ENCODE measurements at regions not wholly inside any gene's neighbourhood (a gene's known extent, or its start where the extent isn't known, plus 50 kb on each side); places are given as distances from the start of the nearest gene placed in this dataset.
A peak's percentile ranks its signal among the peaks of the same experiment; 100 is the strongest.

GRCh38 chr13:80571346-80572307, 230.7 kb upstream of the SPRY2 start:
- no peak for DNase-seq

- DNase-seq = peak; percentile 19
These were observed 222.5 kb upstream of the SPRY2 start for GRCh38 chr13:80563439-80563838.

- DNase-seq = peak; percentile 23
These were observed 221.7 kb upstream of the SPRY2 start for GRCh38 chr13:80562433-80563156.

- DNase-seq = peak; percentile 44
These were observed 219.7 kb upstream of the SPRY2 start for GRCh38 chr13:80560609-80561008.

- DNase-seq = no peak
These were observed 219.0 kb upstream of the SPRY2 start for GRCh38 chr13:80559944-80560343.

DNA sequence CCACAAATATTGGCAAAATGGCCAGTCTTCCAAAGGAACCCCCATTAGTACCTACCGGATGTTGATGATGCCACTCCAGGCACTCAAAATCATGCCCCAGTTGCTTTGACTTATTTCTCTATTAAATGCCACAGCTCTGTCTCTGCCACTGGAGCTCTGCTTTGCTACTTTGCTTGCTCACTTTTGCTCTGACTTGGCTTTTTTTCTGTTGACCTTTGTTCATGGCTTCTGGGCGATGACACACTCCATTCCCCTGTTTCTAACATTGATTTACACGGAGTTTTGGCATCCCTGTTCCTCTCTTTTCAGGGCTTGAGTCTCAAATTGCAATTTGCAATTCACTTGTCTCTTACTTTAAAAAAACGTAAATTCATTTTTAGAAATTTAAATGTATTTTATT, 217.1 kb upstream of the SPRY2 start:
- DNase-seq = no peak

DNA sequence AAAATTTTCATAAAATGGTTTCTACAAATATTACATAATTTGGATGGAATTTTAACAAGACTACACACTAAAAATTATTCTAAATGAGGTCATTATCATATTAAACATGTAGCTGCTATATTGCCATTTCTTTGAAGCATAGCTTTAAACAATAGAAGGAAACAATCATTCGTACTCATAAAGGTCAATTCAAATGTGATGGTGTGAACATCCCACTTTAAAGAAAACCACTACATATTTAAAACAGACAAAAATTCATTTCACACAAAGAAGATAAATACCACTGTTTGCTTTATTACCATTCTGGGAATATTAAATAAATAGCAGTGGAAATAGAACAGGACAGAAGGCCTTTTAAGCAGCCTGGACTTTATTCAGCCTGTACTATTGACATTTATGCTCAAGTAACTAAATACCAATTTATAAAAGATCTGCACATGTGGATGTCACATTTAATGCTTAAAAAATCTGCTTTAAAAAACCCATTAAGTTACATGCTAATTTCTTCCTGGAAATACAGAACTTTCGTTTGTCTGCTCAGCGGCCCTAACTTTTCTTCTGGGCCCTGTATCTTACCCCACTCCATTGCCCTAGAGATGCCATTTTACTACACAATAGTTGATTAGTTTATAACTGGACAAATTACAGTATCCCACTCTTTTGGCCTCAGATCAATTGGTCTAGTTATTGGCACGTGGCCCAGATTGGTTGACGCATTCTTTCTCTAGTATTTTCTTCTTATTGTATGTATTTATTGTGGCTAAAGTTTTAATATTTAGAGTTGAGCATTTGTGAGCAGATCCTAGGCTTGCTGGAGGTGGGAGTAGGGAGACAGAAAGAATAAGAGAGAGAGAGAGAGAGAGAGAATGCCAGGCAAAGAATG, 215.1 kb upstream of the SPRY2 start:
- no peak for DNase-seq

- no peak for DNase-seq
These were observed 212.0 kb upstream of the SPRY2 start for GRCh38 chr13:80552851-80553440.

DNA sequence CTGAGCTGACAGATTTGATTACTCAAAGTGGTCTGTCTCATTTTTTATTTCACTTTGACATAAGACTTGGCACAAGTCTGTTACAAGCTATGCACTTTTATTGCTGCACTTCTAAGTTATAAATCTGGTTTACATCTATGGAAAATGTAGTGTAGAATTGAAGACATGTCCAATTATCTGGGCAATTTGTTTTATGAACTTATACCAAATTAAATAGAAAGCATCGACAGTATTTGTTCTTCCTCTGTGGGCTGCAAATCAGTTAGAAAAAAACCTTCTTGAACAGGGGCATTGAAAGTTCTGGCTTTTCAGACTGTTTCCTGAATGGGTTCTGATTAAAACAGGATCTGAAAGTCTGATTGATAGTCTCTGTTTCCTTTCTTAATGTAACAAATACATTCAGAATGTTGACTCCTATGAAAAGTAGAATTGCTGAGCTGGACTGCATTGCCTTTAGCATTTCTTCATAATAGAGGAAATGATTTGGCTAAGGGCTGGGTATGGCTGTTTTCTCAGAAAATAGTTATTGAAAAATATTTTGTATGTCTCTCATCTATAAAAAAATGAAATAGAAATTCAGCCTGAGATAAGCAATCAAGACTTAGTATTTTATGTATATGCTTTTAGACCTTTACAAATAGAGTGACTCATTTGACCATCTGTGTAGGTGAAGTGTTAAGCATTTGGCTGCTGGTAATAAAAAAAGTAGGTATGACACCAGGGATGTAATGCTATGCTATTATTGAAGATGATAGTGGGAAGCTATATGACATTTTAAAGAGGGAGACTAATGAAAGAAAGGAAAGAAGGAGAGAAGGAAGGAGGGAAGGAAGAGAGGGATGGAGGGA, 210.9 kb upstream of the SPRY2 start:
- DNase-seq = peak; percentile 83

- peak; percentile 82 for DNase-seq
These were observed 210.1 kb upstream of the SPRY2 start for GRCh38 chr13:80550971-80551441.

- DNase-seq = peak; percentile 54
These were observed 208.0 kb upstream of the SPRY2 start for GRCh38 chr13:80548915-80549314.

GRCh38 chr13:80547885-80548825, 207.2 kb upstream of the SPRY2 start:
- DNase-seq = no peak

GRCh38 chr13:80547341-80547740, 206.4 kb upstream of the SPRY2 start:
- no peak for DNase-seq

DNA sequence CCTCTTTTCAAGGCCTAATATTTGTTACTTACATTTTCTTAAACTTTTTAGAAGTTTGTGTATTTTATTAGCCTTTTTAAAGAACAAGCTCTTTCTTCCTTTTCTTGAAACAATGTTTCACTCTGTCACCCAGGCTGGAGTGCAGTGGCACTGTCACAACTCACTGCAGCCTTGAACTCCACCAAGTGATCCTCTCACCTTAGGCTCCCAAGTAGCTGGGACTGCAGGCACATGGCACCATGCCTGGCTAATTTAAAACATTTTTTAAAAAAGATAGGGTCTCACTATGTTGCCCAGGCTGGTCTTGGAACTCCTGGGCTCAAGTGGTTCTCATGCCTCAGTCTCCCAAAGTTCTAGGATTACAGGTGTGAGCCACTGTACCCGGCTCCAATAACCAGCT, 192.2 kb upstream of the SPRY2 start:
- no peak for DNase-seq

GRCh38 chr13:80530902-80531301, 190.0 kb upstream of the SPRY2 start:
- no peak for DNase-seq

- peak; percentile 68 for DNase-seq
These were observed 189.3 kb upstream of the SPRY2 start for GRCh38 chr13:80530191-80530590.

- no peak for DNase-seq
These were observed 188.8 kb upstream of the SPRY2 start for GRCh38 chr13:80529734-80530133.

DNA sequence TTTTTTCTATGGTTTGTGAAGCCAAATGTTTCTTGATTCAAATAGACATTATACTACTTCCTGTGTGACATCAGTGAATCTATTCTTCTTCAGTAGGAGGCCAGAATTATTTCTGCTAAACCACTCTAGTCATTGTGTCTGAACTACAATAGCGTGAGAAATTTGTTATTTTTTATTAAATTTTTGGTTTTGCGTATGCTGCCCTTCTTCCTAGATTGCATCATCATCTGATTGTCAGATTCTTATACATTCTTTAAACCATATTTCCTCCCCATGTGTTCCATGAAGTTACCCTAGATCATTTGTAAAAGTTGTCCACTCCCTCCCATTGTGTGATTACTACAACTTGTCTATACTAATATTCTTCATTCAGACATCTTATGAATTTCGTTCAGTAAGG, 187.8 kb upstream of the SPRY2 start:
- DNase-seq = no peak

DNA sequence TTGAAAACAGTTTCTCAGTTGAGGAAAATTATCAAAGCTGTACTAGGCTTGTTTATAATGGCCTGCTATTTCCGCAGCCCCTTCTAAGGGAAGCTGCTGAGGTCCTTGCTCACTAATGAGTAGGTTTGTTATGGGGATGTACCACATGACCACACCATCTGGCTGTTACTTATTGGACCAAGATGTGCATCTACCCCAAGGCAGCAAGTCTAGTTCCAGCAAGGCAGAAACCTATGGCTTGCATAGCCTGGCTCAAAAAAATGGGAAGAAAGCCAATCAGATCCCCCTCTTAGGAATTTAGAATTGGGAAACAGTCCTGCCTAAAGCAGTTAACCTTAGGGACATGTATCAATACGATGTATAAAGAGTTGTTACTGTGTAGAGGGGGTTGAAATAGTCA, 186.5 kb upstream of the SPRY2 start:
- DNase-seq = no peak
